Activated naive CD4-positive, alpha-beta T cell treated with anti-CD3 and anti-CD28 coated beads, Interleukin-2, amount 50 U/mL, for 16 hours (primary cell): ENCODE measurements at regions not wholly inside any gene's neighbourhood (a gene's known extent, or its start where the extent isn't known, plus 50 kb on each side); places are given as distances from the start of the nearest gene placed in this dataset.

Source experiments
- DNase-seq: peaks from one replicate; pipeline ENCODE4 v3.0.0-alpha.2; 2020

- no peak for DNase-seq
Measured at GRCh38 chr4:123455360-123455759, 58.8 kb downstream of the SPRY1 start.

- no peak for DNase-seq
Measured at GRCh38 chr4:123462007-123462406, 65.4 kb downstream of the SPRY1 start.

GRCh38 chr4:123463869-123464268, 67.3 kb downstream of the SPRY1 start:
- no peak for DNase-seq

GRCh38 chr4:123465416-123465815, 68.8 kb downstream of the SPRY1 start:
- no peak for DNase-seq

- DNase-seq, result no peak
Measured at GRCh38 chr4:123466080-123466785, 69.6 kb downstream of the SPRY1 start.

GRCh38 chr4:123468479-123469031, 72.0 kb downstream of the SPRY1 start:
- DNase-seq, result no peak

GRCh38 chr4:123469245-123469644, 72.7 kb downstream of the SPRY1 start:
- no peak for DNase-seq

GRCh38 chr4:123469696-123470095, 73.1 kb downstream of the SPRY1 start:
- DNase-seq, result no peak

GRCh38 chr4:123470640-123471039, 74.0 kb downstream of the SPRY1 start:
- DNase-seq, result no peak

- no peak for DNase-seq
Measured at GRCh38 chr4:123471655-123472369, 75.2 kb downstream of the SPRY1 start.

- DNase-seq, result no peak
Measured at GRCh38 chr4:123474817-123475216, 78.2 kb downstream of the SPRY1 start.

- DNase-seq, result no peak
Measured at GRCh38 chr4:123476089-123476488, 79.5 kb downstream of the SPRY1 start.

GRCh38 chr4:123477711-123478209, 81.2 kb downstream of the SPRY1 start:
- no peak for DNase-seq

- DNase-seq, result no peak
Measured at GRCh38 chr4:123478859-123479345, 82.3 kb downstream of the SPRY1 start.

- no peak for DNase-seq
Measured at GRCh38 chr4:123479944-123480343, 83.3 kb downstream of the SPRY1 start.

- DNase-seq, result no peak
Measured at GRCh38 chr4:123480706-123481418, 84.3 kb downstream of the SPRY1 start.

GRCh38 chr4:123481717-123482116, 85.1 kb downstream of the SPRY1 start:
- DNase-seq, result no peak

GRCh38 chr4:123484291-123484926, 87.8 kb downstream of the SPRY1 start:
- no peak for DNase-seq

GRCh38 chr4:123485601-123486000, 89.0 kb downstream of the SPRY1 start:
- DNase-seq, result no peak

GRCh38 chr4:123488916-123489315, 92.3 kb downstream of the SPRY1 start:
- no peak for DNase-seq

GRCh38 chr4:123495530-123495929, 98.9 kb downstream of the SPRY1 start:
- DNase-seq, result no peak

GRCh38 chr4:123496421-123496820, 99.8 kb downstream of the SPRY1 start:
- DNase-seq, result no peak

- no peak for DNase-seq
Measured at GRCh38 chr4:123497340-123497739, 100.7 kb downstream of the SPRY1 start.
